ENCODE measurements at regions not wholly inside any gene's neighbourhood (a gene's known extent, or its start where the extent isn't known, plus 50 kb on each side); places are given as distances from the start of the nearest gene placed in this dataset.

- Histone ChIP-seq H3K27me3 (ENCODE audit: low read depth, low read length) (peaks cover 38% of the 10 kb centered on the region), H3K27ac (ENCODE audit: low read length) (no peak overlapping the region), H3K9ac (ENCODE audit: low read length) (no peak overlapping the region), H3K79me2 (ENCODE audit: low read length) (no peaks in the 10 kb centered on the region), H4K20me1 (ENCODE audit: insufficient read depth, low read length) (no peaks in the 10 kb centered on the region), H3K4me1 (ENCODE audit: low read length) (peaks cover 15% of the 10 kb centered on the region), H2AFZ (ENCODE audit: low read depth, low read length) (no peak overlapping the region), H3K9me3 (ENCODE audit: insufficient read depth, low read length) (no peaks in the 10 kb centered on the region), H3K36me3 (replicated peaks; ENCODE audit: low read depth, low read length) (no peaks in the 10 kb centered on the region), H3K4me3 (ENCODE audit: low read length) (no peak overlapping the region), H3K4me2 (ENCODE audit: low read length) (no peak overlapping the region)
- TF ChIP-seq EZH2phosphoT487 (IDR thresholded peaks at IDR 0.05; ENCODE audit: low read depth) (no peak), CTCF (IDR thresholded peaks at IDR 0.05; ENCODE audit: low read depth, low read length) (no peak)
Measured at GRCh38 chr3:10555263-10555662, 49.9 kb upstream of the ATP2B2 start.

- no peaks in the 10 kb centered on the region for H3K9me3 ChIP-seq (ENCODE audit: insufficient read depth, low read length)
- H3K27me3 ChIP-seq (ENCODE audit: low read depth, low read length) = peaks cover 41% of the 10 kb centered on the region
- no peak overlapping the region for H2AFZ ChIP-seq (ENCODE audit: low read depth, low read length)
- no peaks in the 10 kb centered on the region for H3K36me3 ChIP-seq (replicated peaks; ENCODE audit: low read depth, low read length)
- H3K79me2 ChIP-seq (ENCODE audit: low read length) = no peaks in the 10 kb centered on the region
- H3K27ac ChIP-seq (ENCODE audit: low read length) = no peak overlapping the region
- no peak overlapping the region for H3K4me2 ChIP-seq (ENCODE audit: low read length)
- no peaks in the 10 kb centered on the region for H4K20me1 ChIP-seq (ENCODE audit: insufficient read depth, low read length)
- H3K4me3 ChIP-seq (ENCODE audit: low read length) = no peak overlapping the region
- H3K9ac ChIP-seq (ENCODE audit: low read length) = no peak overlapping the region
- H3K4me1 ChIP-seq (ENCODE audit: low read length) = peaks cover 15% of the 10 kb centered on the region
- TF ChIP-seq CTCF (IDR thresholded peaks at IDR 0.05; ENCODE audit: low read depth, low read length) (no peak), EZH2phosphoT487 (IDR thresholded peaks at IDR 0.05; ENCODE audit: low read depth) (no peak)
Measured at GRCh38 chr3:10556312-10556711, 50.9 kb upstream of the ATP2B2 start.

- TF ChIP-seq CTCF (IDR thresholded peaks at IDR 0.05; ENCODE audit: low read depth, low read length) (no peak), EZH2phosphoT487 (IDR thresholded peaks at IDR 0.05; ENCODE audit: low read depth) (no peak)
- Histone ChIP-seq H3K36me3 (replicated peaks; ENCODE audit: low read depth, low read length) (no peaks in the 10 kb centered on the region), H3K4me3 (ENCODE audit: low read length) (no peak overlapping the region), H3K27ac (ENCODE audit: low read length) (no peak overlapping the region), H3K27me3 (ENCODE audit: low read depth, low read length) (peaks cover 41% of the 10 kb centered on the region), H3K79me2 (ENCODE audit: low read length) (no peaks in the 10 kb centered on the region), H3K9ac (ENCODE audit: low read length) (no peak overlapping the region), H3K4me1 (ENCODE audit: low read length) (peaks cover 7% of the 10 kb centered on the region), H3K4me2 (ENCODE audit: low read length) (no peak overlapping the region), H3K9me3 (ENCODE audit: insufficient read depth, low read length) (no peaks in the 10 kb centered on the region), H2AFZ (ENCODE audit: low read depth, low read length) (no peak overlapping the region), H4K20me1 (ENCODE audit: insufficient read depth, low read length) (no peaks in the 10 kb centered on the region)
Measured at GRCh38 chr3:10557250-10557649, 51.9 kb upstream of the ATP2B2 start.

GRCh38 chr3:10557781-10558373 is 52.5 kb upstream of the ATP2B2 start:
- Histone ChIP-seq H2AFZ (ENCODE audit: low read depth, low read length) (no peak overlapping the region), H3K27ac (ENCODE audit: low read length) (no peak overlapping the region), H3K9me3 (ENCODE audit: insufficient read depth, low read length) (no peaks in the 10 kb centered on the region), H3K4me2 (ENCODE audit: low read length) (no peak overlapping the region), H3K4me1 (ENCODE audit: low read length) (peaks cover under 1% of the 10 kb centered on the region), H4K20me1 (ENCODE audit: insufficient read depth, low read length) (no peaks in the 10 kb centered on the region), H3K4me3 (ENCODE audit: low read length) (no peak overlapping the region), H3K36me3 (replicated peaks; ENCODE audit: low read depth, low read length) (no peaks in the 10 kb centered on the region), H3K27me3 (ENCODE audit: low read depth, low read length) (peaks cover 47% of the 10 kb centered on the region), H3K79me2 (ENCODE audit: low read length) (no peaks in the 10 kb centered on the region), H3K9ac (ENCODE audit: low read length) (no peak overlapping the region)
- TF ChIP-seq EZH2phosphoT487 (IDR thresholded peaks at IDR 0.05; ENCODE audit: low read depth) (no peak), CTCF (IDR thresholded peaks at IDR 0.05; ENCODE audit: low read depth, low read length) (no peak)

Measured in OCI-LY3 (cell line).